OCI-LY1 (cell line): ENCODE measurements at regions not wholly inside any gene's neighbourhood (a gene's known extent, or its start where the extent isn't known, plus 50 kb on each side); places are given as distances from the start of the nearest gene placed in this dataset.

Experiments used
- CTCF ChIP-seq: fragments of 200-600 bp; sonication (generic), shearing (Covaris generic); IDR thresholded peaks from 2 replicates; pipeline ENCODE4 v1.5.1; 2017; ENCODE audit warnings: mild to moderate bottlenecking, antibody characterized with exemption, low read length, moderate library complexity, mixed read lengths
- EZH2 ChIP-seq: fragments of 200-600 bp; sonication (generic), shearing (Covaris generic); IDR thresholded peaks from 2 replicates; pipeline ENCODE4 v1.8.0; 2017; ENCODE audit warnings: borderline replicate concordance, mixed run types, mild to moderate bottlenecking, antibody characterized with exemption, low read length, moderate library complexity, mixed read lengths

- TF ChIP-seq CTCF (no peak), EZH2 (no peak)
Measured at GRCh38 chr16:50878966-50879615, 137.2 kb downstream of the CYLD start.
